Lower leg skin (tissue), 3 donors: ENCODE measurements at regions not wholly inside any gene's neighbourhood (a gene's known extent, or its start where the extent isn't known, plus 50 kb on each side); places are given as distances from the start of the nearest gene placed in this dataset.

Experiments used
- POLR2A ChIP-seq, 2 donors: fragments of 450-650 bp; IDR thresholded peaks; one replicate each; pipeline ENCODE4 v1.6.1; 2016 to 2017; ENCODE audit warnings: antibody characterized with exemption in 2 of 2, mild to moderate bottlenecking in 1 of 2, moderate library complexity in 1 of 2
- TF ChIP-seq, protein P1 (sequence below), 3 donors: fragments of 450-650 bp; IDR thresholded peaks; one replicate each; pipeline ENCODE4 v1.5.1; 2016; ENCODE audit warnings: antibody characterized with exemption in 3 of 3, mild to moderate bottlenecking in 3 of 3, moderate library complexity in 2 of 3

DNA sequence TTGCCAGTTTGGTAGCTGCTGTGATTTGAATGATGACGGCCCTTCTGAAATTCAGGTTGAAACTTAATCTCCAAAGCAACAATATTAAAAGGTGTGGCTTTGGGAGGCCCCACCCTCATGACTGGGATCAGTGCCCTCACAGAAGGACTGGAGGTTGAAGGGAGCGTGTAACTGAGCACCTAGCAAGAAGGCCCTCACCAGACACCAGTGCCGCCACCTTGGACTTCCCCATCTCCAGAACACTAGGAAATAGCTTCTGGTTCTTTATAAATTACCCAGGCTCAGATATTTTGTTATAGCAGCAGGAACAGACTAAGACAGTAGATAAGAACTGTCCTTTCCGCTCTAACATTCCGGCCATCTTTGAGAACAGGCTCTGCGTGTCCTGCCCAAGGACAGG, 243.1 kb downstream of the DLL1 start:
- TF ChIP-seq, protein P1, sequence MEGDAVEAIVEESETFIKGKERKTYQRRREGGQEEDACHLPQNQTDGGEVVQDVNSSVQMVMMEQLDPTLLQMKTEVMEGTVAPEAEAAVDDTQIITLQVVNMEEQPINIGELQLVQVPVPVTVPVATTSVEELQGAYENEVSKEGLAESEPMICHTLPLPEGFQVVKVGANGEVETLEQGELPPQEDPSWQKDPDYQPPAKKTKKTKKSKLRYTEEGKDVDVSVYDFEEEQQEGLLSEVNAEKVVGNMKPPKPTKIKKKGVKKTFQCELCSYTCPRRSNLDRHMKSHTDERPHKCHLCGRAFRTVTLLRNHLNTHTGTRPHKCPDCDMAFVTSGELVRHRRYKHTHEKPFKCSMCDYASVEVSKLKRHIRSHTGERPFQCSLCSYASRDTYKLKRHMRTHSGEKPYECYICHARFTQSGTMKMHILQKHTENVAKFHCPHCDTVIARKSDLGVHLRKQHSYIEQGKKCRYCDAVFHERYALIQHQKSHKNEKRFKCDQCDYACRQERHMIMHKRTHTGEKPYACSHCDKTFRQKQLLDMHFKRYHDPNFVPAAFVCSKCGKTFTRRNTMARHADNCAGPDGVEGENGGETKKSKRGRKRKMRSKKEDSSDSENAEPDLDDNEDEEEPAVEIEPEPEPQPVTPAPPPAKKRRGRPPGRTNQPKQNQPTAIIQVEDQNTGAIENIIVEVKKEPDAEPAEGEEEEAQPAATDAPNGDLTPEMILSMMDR (IDR thresholded peaks at IDR 0.05), result no peak
- no peak for TF ChIP-seq POLR2A (IDR thresholded peaks at IDR 0.05)
